NCI-H526 (cell line): ENCODE measurements at regions not wholly inside any gene's neighbourhood (a gene's known extent, or its start where the extent isn't known, plus 50 kb on each side); places are given as distances from the start of the nearest gene placed in this dataset.
"Not testable (repeated sequence)": the region's sequence is repeated elsewhere in the genome, so short reads cannot be mapped to it uniquely, and the experiment has no call there.

Experiments
- DNase-seq, 2 experiments: peaks; one replicate each; lab custom pipeline; 2025; lab: John Stamatoyannopoulos, UW

DNA sequence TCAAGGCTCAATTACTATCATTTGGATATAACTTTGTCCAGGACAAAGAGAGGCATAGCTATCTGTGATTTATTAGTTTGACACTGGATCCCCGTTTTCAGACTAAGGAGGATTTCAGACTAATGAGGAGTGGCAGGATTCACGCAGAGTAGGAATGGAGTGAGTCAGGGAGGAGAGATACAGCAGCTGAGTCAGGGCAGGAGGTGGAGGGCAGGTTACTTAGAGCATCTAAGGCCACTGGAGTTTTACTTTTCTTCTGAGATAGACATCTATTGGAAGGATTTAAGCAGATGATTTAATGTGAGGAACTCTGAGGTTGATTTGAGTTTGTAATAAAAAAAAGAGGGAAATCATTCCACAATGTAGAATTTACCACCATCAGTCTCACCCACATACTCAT is 110.6 kb downstream of the RPIA start:
- DNase-seq, result not testable (repeated sequence)

DNA sequence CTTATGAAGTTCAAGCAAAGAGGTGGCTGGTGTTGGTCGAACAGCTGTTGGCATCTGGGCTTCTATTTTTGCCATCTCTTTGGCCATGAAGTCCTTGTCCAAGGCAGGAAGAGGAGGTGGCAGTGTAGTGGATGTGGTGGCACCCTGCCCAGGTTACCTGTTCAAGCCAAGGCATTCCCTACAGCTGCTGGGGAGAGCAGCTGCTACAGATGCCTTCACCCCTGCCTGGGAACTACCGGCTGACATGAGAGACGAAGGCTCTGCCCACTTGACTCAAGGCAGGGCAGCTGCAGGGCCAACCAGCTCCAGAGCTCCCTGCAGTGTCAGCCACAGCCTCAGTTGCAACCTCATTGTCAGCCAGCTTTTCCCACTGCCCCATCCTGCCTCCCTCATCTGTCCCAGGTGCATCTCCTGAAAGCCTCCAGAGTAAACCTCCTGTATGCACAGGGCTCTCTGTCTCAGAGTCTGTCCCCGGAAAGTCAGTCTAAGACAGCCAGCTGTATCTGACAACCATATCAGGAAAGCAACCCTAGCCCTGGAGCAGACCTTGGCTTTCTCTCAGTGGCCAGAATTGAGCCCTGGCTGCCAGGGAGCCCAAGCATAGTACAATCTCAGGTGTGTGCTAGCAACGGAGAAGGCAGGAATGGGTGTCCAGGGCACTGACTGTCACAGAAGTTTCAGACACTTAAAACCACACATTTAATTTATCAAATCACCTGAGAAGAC is 115.9 kb downstream of the RPIA start:
- no peak for DNase-seq

DNA sequence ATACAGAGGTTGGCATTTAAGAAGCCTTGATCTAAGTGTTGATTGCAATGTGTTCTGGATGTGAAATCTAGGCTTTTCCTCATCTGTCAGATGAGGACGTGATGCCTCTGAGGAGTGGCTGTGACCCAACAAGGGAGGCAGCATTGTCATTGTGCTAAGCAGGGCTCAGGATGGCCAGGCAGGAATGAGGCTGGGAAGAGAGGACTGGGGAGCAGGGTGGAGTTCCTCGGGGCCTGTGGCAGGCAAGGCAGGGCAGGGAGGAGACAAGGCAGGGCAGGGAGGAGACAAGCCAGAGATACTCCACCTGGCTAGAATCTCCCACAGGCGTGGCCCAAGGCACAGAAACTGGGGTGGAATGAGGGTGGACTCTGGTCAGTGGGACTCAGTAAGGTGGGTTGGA is 116.6 kb downstream of the RPIA start:
- DNase-seq, result no peak

DNA sequence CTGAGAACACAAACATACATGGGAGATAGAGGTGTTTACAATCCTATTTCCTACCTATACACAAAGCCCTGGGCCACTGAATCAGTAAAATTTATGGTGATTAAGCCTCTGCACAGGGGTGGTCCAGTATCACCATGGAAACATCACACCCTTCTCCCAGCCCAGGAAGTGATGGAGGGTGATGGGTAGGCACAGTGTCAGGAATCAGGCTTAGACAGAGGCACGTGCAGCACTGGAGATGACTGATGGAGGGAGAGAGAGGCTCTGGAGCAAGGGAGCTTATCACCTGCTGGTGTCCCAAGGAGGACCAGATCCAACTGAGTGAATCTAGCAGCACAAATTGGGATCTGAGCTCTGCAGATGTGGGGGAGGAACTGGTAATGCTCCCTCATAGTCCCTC is 117.2 kb downstream of the RPIA start:
- peak; percentile 11 to 21 for DNase-seq

DNA sequence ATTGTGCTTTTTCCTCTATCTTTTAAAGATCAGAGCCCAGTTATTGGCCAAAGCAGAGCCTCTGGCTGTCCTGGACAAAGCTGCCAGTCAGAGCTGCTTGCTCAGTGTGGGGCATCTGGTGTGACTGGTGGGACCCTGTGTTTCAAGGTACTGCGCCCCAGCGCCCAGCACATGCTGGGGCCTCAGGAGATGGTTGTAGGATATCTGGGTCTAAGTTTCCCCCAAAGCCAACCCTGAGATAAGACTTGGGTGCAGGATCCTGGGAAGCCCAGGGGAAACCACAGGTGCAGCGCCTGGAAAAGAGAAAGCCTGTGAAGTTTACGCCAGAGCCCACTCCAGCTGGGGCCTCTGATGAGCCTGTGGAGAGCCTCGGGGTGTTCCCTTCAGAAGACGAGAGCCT is 117.7 kb downstream of the RPIA start:
- DNase-seq, result no peak

DNA sequence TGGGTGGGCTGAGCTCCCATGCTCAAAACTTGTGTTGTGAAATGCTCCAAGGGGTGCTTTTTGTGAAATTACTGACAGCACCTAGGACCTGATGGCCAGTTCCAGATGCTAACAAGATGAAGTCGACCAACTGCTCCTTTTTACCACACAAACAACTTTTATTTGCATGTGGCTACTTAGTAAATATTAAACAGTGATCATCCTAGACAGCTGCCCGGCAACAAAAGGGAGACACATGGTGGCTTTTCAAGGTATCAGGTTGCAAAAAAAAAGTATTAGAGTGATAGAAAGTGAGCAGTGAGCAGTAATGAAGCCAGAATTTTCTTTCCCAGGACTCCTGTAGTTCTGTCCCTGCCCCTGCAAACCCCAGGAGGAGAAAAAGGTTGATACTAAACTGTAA is 118.5 kb downstream of the RPIA start:
- DNase-seq, result peak; percentile 93 to 94

DNA sequence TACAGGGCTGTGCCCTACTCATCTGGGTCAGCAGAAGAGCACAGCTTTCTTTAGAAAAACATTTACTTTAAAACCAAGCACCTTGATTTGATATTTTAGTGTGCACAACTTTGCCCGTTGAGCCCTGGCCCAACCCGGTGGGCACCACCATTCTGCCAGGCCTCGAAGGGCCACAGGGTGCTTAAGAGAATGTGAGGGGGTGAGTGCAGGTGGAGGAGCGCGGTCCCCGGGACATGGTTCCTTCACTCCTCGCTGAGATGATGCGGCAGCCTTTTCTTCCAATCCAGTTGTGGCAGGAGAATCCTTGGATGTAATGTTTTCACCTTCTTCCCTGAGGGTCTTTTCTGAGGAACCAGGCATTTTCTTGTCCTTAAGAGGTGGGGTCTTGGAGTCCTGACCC is 119.0 kb downstream of the RPIA start:
- no peak for DNase-seq

DNA sequence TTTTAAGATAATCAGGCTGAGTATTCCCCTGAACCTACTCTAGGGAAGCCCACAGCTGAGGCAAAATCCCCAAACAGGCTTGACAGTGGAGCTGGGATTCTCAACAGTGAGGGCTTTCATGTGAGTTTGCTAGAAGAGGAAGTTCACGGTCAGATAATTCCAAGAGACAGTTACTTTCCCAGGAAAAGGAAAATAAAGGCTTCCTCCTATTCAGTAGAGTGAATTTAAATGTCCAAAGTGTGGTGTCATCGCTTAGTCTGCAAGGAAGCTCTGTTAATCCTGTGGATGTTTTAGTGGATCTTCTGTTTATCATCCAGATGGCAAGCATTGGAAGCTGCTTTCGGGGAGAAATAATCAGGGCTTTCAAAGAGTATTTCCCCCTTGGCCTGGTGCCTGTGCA is 119.8 kb downstream of the RPIA start:
- no peak for DNase-seq

DNA sequence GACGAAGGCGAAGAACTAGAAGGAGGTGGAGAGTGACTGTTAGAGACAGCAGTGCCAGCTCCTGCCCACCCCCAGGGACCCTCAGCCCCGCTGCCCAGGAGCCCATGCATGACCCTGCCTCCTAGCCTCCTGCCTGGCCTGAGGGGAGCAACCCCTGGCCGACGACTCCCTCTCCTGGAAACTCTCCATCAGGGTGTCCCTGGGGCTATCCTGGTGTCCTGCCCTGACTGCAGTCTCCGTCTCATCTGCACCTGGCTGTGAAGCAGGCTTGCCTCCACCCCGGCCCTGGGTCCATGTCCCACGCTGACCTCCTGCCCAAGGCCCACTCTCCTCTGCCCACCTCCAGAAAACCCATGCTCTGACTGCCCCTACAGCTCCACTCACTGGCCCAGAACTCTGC is 120.2 kb downstream of the RPIA start:
- no peak for DNase-seq

DNA sequence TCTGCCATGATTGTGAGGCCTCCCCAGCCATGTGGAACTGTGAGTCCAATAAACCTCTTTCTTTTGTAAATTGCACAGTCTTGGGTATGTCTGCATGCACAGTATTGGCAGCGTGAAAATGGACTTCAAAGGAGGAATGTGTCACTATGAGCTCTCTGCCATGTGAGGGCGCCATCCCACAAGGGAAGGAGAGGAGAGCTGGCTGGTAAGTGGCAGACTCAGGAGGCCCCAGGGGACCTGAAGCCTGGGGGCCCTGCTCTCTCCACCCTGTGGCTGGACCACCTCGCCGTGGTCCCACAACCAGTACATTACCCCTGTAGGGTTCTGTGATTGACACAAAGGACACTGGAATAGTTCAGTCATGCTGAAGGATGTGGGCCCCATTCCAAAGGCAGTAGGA is 122.1 kb downstream of the RPIA start:
- no peak for DNase-seq

DNA sequence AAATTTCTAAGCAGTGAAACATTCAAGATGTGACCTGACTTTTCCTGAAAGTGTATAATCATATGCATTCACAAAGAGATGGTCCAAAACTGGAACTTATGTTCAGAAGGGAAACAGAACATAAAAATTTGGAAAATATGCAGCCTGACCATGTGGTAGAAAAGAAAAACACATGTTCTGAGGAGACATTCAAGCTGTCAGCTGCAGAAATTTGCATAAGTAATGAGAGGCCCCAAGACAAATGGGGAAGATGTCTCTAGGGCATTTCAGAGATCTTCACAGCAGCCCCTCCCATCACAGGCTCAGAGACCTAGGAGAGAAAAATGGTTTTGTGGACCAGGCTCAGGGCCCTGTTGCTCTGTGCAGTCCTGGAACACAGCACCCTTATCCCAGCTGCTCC is 123.8 kb downstream of the RPIA start:
- no peak for DNase-seq

DNA sequence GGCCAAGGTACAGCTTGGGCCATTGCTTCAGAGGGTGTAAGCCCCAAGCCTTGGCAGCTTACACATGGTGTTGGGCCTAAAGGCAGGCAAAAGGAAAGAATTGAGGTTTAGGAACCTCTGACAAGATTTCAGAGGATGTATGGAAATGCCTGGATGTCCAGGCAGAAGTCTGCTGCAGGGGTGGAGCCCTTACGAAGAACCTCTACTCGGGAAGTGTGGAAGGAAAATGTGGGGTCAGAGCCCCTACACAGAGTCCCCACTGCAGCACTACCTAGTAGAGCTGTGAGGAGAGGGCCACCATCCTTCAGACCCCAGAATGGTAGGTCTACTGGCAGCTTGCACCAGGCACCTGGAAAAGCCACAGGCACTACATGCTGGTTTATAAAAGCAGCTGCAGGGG is 124.2 kb downstream of the RPIA start:
- DNase-seq, result no peak

DNA sequence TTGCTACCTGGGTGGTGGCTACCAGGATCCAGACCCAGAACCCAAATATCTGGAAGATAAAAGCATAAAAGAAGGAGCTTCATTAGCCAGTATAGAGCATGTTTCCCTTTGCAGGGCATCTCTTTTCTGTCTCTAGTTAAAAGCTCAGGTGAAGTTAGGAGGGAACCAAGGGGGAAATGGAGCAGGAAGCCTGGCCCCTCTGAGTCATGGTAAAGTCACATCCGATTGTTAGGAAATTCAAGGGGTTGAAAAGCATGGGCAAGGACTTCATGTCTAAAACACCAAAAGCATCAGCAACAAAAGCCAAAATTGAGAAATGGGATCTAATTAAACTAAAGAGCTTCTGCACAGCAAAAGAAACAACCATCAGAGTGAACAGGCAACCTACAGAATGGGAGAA is 126.9 kb downstream of the RPIA start:
- no peak for DNase-seq

DNA sequence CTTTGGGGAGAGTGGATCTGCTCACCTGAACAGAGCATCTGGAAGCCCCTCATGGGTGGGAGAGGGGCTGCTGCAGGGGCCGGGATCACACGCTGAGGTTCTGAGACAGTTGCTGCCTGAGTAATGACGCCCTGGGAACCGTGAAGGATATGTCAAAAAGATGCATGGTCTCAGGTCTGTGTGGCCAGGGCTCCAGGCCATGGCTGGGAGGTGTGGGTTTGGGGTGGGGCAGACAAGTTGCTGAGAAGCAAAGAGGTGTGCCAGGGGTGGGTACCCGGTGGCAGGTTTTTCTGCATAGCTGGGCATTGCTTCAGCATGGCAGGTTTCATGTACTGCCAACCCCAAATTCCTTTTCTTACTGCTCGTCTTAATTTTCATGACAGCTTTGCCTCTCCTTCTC is 133.5 kb downstream of the RPIA start:
- no peak for DNase-seq

DNA sequence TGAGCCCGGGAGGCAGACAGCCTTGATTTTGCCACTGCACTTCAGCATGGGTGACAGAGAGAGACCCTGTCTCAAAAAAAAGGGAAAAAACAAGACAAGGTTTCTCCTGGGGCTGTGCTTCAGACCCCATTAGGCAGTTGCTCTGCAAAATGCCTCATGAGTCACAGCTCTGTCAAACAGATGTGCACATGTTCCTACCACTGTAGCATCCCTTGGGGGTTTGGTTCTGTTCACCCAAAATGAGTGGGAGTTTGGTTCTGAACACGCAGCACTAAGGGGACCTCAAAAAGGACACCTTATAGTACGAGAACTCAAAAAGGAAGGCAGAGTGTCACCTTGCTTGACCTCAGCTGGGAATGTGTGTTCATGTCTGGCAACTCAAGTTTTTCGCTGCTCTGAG is 134.9 kb downstream of the RPIA start:
- DNase-seq, result no peak

DNA sequence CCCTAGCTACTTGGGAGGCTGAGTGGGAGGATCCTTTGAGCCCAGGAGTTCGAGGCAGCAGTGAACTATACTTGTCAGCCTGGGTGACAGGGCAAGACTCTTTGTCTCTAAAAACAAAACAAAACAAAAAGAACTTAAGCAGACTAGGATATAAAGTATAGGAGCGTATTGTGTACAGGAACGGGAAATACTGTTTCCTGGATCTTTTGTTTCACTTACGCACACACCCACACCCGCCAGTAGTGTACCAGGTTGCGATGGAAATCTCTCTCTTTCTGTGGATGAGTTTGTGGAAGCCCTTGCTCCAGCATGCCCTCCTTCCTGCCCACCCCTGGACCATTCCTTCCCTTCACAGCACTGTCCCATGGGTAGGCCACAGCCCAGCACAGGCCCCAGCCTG is 136.3 kb downstream of the RPIA start:
- no peak for DNase-seq

DNA sequence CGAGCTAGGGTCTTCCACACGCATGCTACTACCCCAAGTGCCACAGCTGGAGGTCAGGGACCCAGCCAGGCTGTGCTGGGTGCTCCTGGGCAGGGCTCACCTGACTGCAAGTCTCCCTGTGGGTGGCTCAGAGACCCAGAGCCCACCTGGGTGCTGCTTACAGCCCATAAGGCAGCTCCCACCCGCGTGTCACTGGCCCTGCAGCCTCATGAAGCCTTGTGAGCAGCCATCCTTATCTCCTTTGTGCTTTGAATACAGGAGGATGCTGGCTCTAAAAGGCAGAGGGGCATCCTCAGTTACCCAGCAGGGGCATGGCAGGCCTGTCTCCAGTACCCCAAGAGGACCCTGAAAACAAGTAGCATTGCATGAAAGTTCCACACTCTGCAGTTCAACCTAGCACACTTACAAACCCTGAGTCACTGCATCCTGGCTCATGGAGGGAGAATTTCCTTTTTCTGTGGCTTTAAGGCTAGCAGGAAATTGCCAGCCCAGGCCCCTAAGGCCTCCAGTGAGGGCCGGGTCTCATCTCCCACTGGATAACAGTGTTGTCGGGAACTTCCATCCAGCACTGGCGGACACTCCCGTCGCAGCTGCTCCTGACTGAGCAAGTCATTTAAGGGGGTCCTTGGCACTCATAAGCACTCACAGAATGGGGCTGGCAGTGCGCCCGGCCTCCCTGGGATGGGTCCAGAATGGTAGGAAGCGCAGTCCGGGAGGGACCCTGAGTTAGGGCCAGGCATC is 137.1 kb downstream of the RPIA start:
- DNase-seq, result no peak

DNA sequence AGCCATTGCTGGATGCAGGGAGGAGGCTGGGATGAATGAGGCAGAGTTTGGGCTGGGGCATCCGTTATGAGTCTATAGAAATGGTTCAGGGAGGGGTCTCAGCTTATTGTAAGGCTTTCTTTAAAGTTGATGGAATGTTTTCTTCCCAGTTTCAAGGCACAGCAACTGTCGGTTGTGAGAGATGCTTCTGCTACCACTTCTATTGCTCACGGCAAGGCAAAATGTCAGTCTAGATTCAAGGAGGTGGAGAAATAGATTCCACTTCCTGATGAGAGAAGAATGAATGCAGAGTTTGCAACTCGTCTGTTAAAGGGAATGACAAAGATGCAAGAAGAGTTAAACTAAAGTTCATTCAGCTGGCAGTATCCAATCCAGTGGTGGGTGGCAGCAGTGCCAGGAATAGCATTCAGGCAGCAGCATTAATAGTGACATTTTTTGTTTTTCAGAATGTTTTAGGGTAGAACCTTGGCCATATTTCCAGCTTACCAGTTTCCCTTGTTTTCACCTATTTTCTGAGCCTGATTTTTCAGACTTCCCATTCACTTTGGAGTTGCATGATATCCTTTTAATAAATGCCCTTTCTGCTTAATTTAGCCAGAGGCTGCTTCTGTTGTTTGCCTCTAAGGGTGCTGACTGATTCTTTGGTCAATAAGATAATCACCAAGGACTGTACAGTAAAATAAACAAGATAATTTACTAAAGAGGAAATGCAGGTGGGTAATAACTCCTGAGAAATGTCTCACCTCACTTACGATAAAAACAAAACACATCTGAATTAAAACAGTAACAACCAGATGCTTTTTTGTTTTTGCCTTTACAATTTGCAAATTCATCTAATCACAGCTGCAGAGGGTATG is 138.4 kb downstream of the RPIA start:
- no peak for DNase-seq

DNA sequence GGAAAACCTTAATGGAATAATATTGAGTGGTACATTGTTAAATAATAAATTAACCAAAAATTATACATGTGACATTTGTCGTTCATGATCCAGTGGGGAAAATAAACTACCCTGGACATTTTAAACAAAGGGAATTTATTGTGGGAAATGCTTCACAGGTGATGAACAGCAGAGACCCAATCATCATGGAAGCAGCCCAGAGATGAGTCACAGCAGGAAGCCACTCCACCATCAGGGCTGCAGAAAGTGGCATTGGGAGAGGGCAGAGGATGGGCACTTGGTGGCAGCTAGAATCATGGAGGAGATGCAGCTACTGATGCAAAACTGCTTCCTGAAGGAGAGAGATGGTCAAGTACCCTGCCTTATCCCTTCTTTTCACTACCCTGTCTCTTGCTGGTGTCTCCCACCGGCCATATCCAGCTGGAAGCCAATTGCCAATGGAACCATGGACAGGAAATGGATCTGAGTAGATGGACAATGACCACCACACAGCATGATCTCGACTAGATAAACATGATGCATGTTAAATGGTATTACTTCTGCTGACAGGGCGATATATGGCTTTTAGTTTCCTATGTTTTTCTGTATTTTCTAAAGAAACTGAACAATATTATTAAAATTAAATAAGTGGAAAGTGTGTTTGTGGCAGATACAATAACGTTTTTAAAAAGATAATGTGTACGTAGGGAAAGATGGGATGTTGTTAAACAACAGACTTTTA is 139.8 kb downstream of the RPIA start:
- DNase-seq, result no peak

DNA sequence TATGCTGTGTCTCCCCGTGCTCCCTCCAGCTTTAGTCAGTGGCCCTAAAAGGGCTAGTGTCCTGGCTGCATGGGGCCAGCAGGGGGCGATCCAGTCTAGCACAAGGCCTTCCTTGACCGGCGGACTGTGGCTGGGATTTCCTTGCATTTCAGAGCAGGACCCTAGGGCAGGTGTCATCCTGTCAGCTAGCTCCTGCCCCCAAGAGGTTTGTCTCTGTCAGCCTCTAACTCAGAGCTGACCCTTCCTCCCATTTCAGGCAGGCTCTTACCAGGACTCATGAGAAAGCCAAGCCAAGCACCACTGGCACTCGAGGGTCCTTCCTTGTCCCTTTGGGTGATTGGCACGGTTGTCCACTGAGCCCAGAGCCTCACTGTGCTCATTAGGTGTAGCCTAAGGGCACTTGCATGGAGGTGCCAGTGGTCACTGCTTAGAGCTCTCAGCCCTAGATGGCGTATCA is 140.3 kb downstream of the RPIA start:
- DNase-seq, result peak; percentile 53 to 87

DNA sequence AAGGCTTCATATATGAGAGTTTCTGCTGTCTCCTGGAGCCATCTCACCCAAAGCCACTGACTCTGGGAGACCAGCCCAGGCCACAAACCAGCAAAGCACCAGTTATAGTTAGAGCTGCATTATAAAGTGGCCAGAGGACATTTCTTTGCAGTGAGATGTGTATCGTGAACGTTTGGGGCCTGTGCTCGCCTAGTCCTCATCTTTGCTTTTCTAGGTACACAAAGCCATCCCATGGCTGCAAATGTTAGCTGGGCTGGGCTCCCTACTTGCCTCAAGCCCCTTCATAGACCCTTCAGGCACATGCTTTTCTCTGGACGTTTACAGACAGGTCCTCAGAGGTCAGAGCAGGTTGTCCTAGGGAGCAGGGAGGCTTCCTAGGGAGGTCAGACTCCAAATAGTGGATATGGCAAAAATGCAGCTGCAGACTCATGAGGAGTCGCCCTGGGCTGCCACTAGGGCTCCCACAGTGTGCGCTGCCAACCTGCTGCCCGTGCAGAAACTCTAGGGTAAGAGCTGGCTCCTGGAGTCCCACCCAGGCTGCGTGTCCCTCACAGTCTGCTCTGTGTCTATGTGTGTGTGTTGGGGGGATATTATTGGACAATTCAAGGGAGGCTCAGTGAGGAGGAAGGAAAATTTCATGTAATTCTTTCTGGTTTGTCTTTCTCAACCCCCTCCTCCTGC is 141.0 kb downstream of the RPIA start:
- DNase-seq, result no peak

DNA sequence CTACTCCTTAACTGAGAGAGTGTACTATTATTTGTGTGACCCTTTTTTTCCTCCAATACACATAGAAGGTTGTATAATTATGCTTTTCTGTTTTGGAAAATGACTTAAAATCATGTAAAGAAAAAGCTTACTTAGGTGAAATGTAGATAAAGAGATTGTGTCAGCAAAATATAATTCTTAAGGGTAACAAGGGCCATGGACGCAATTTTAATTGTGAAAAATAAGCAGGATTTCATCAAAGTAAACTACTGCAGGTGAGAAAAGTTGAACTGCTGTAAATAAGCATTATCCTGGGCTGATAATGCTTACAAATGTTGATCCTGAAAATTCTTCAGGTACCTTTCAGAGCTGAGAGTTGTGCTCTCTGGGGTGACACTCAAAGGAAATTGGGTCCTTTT is 141.5 kb downstream of the RPIA start:
- no peak for DNase-seq
